GM23248 (cell line): ENCODE measurements at regions not wholly inside any gene's neighbourhood (a gene's known extent, or its start where the extent isn't known, plus 50 kb on each side); places are given as distances from the start of the nearest gene placed in this dataset.

Experiments
- DNase-seq: peaks from one replicate; pipeline ENCODE4 v3.0.0-alpha.2; 2015
- H2AFZ ChIP-seq: fragments of 200-600 bp; sonication (generic); 2 replicates; pipeline ENCODE4 v1.6.1; 2016; ENCODE audit warnings: antibody characterized with exemption
- H3F3A ChIP-seq: fragments of 200-600 bp; sonication (generic); 2 replicates; pipeline ENCODE4 v1.6.1; 2016; ENCODE audit warnings: mild to moderate bottlenecking, antibody characterized with exemption, mixed run types; ENCODE audit not compliant: insufficient read depth
- H3K27ac ChIP-seq: fragments of 200-600 bp; sonication (generic); 2 replicates; pipeline ENCODE4 v1.5.1; 2016; ENCODE audit warnings: mild to moderate bottlenecking
- H3K27me3 ChIP-seq: fragments of 200-600 bp; sonication (generic); replicated peaks from 2 replicates; pipeline ENCODE4 v1.6.1; 2016; ENCODE audit warnings: mild to moderate bottlenecking; ENCODE audit not compliant: insufficient read depth
- H3K36me3 ChIP-seq: fragments of 200-600 bp; sonication (generic); 2 replicates; pipeline ENCODE4 v1.6.1; 2016; ENCODE audit warnings: low read depth, mild to moderate bottlenecking
- H3K4me1 ChIP-seq: fragments of 200-600 bp; sonication (generic); 2 replicates; pipeline ENCODE4 v1.6.1; 2016; ENCODE audit warnings: mild to moderate bottlenecking; ENCODE audit not compliant: insufficient read depth
- H3K4me2 ChIP-seq: fragments of 200-600 bp; sonication (generic); one replicate; pipeline ENCODE4 v1.6.1; 2016; ENCODE audit warnings: mild to moderate bottlenecking; ENCODE audit not compliant: unreplicated experiment
- H3K4me3 ChIP-seq: fragments of 200-600 bp; sonication (generic); 2 replicates; pipeline ENCODE4 v1.5.1; 2016; ENCODE audit warnings: mild to moderate bottlenecking
- H3K79me2 ChIP-seq: fragments of 200-600 bp; sonication (generic); 2 replicates; pipeline ENCODE4 v1.6.1; 2016; ENCODE audit warnings: mild to moderate bottlenecking; ENCODE audit not compliant: insufficient read depth
- H3K9ac ChIP-seq: fragments of 200-600 bp; sonication (generic); 2 replicates; pipeline ENCODE4 v1.6.1; 2016; ENCODE audit warnings: mild to moderate bottlenecking
- H3K9me2 ChIP-seq: fragments of 200-600 bp; sonication (generic); 2 replicates; pipeline ENCODE4 v1.6.1; 2016; ENCODE audit warnings: mixed run types, mild to moderate bottlenecking, moderate library complexity; ENCODE audit not compliant: insufficient read depth
- H3K9me3 ChIP-seq: fragments of 200-600 bp; sonication (generic); one replicate; pipeline ENCODE4 v1.6.1; 2017; ENCODE audit warnings: low read depth
- H4K20me1 ChIP-seq: fragments of 200-600 bp; sonication (generic); 2 replicates; pipeline ENCODE4 v1.6.0; 2016; ENCODE audit not compliant: insufficient read depth
- EZH2 ChIP-seq: fragments of 200-600 bp; sonication (generic); IDR thresholded peaks from 2 replicates; pipeline ENCODE4 v1.6.1; 2018; ENCODE audit warnings: antibody characterized with exemption, mild to moderate bottlenecking; ENCODE audit not compliant: insufficient read depth, poor library complexity, severe bottlenecking
- EZH2phosphoT487 ChIP-seq: fragments of 200-600 bp; sonication (generic); IDR thresholded peaks from 2 replicates; pipeline ENCODE4 v1.6.1; 2018; ENCODE audit warnings: antibody characterized with exemption, moderate library complexity, mild to moderate bottlenecking, low read depth; ENCODE audit not compliant: insufficient read depth
- WGBS, 2 experiments: methylation state at CpG; one replicate each; pipeline ENCODE4 v1.1.6; 2015 to 2017; ENCODE audit warnings: low lambda C conversion rate in 2 of 2, low coverage in 1 of 2; ENCODE audit errors: missing lambda C conversion rate in 2 of 2; 5-methylcytosine and 5-hydroxymethylcytosine counted together
- in situ Hi-C: fragments of 300-500 bp; cut with MboI; formaldehyde crosslinking; loops from 2 replicates; pipeline ENCODE4 v1.15.0; 2020

- Histone ChIP-seq H3K9me2 (no peaks in the 10 kb centered on the region), H3K4me2 (no peak overlapping the region), H3K4me3 (no peak overlapping the region), H2AFZ (no peak overlapping the region), H3K27me3 (no peaks in the 10 kb centered on the region), H3K27ac (no peak overlapping the region), H3K36me3 (no peaks in the 10 kb centered on the region), H3K79me2 (no peaks in the 10 kb centered on the region), H4K20me1 (no peaks in the 10 kb centered on the region), H3K9me3 (no peaks in the 10 kb centered on the region), H3F3A (no peaks in the 10 kb centered on the region), H3K9ac (no peak overlapping the region), H3K4me1 (peaks cover 7% of the 10 kb centered on the region)
- no peak for DNase-seq
- TF ChIP-seq EZH2 (no peak), EZH2phosphoT487 (no peak)
- 79 to 88% methylated on average over 9 to 10 of the region's 10 CpGs for WGBS, 2 experiments
- in situ Hi-C loops, result no loop called here
Observed at GRCh38 chr9:81375187-81376100, 313.9 kb downstream of the TLE1 start.

- Histone ChIP-seq H2AFZ (no peak overlapping the region), H3K79me2 (no peaks in the 10 kb centered on the region), H3K9me2 (no peaks in the 10 kb centered on the region), H3K9ac (no peak overlapping the region), H3K27me3 (no peaks in the 10 kb centered on the region), H3K9me3 (no peaks in the 10 kb centered on the region), H4K20me1 (no peaks in the 10 kb centered on the region), H3K27ac (no peak overlapping the region), H3F3A (no peaks in the 10 kb centered on the region), H3K4me2 (no peak overlapping the region), H3K4me1 (peaks cover 7% of the 10 kb centered on the region), H3K36me3 (no peaks in the 10 kb centered on the region), H3K4me3 (no peak overlapping the region)
- in situ Hi-C loops, result no loop called here
- 71 to 83% methylated on average over 4 of the region's 4 CpGs for WGBS, 2 experiments
- TF ChIP-seq EZH2 (no peak), EZH2phosphoT487 (no peak)
- DNase-seq, result peak; percentile 47
Observed at GRCh38 chr9:81374459-81375186, 314.7 kb downstream of the TLE1 start.

GRCh38 chr9:81373294-81373693, 316.1 kb downstream of the TLE1 start:
- no peak overlapping the region for H2AFZ ChIP-seq
- in situ Hi-C loops, result no loop called here
- TF ChIP-seq EZH2, result no peak
- TF ChIP-seq EZH2phosphoT487, result no peak
- peaks cover 7% of the 10 kb centered on the region for H3K4me1 ChIP-seq
- DNase-seq, result no peak
- no peaks in the 10 kb centered on the region for H3K79me2 ChIP-seq
- H3K9ac ChIP-seq, result no peak overlapping the region
- H3K9me3 ChIP-seq, result no peaks in the 10 kb centered on the region
- H3F3A ChIP-seq, result no peaks in the 10 kb centered on the region
- H3K4me2 ChIP-seq, result no peak overlapping the region
- H3K4me3 ChIP-seq, result no peak overlapping the region
- no peaks in the 10 kb centered on the region for H3K9me2 ChIP-seq
- no peaks in the 10 kb centered on the region for H4K20me1 ChIP-seq
- H3K36me3 ChIP-seq, result no peaks in the 10 kb centered on the region
- H3K27ac ChIP-seq, result no peak overlapping the region
- WGBS, 2 experiments, result 71 to 81% methylated on average over 4 of the region's 4 CpGs
- no peaks in the 10 kb centered on the region for H3K27me3 ChIP-seq

- Histone ChIP-seq H3K79me2 (no peaks in the 10 kb centered on the region), H3K4me3 (no peak overlapping the region), H3K9ac (no peak overlapping the region), H2AFZ (no peak overlapping the region), H3K36me3 (no peaks in the 10 kb centered on the region), H3K4me2 (no peak overlapping the region), H3K27me3 (no peaks in the 10 kb centered on the region), H4K20me1 (no peaks in the 10 kb centered on the region), H3K9me3 (no peaks in the 10 kb centered on the region), H3F3A (no peaks in the 10 kb centered on the region), H3K4me1 (peaks cover 7% of the 10 kb centered on the region), H3K27ac (no peak overlapping the region), H3K9me2 (no peaks in the 10 kb centered on the region)
- DNase-seq, result no peak
- in situ Hi-C loops, result no loop called here
- 60 to 61% methylated on average over 8 of the region's 8 CpGs for WGBS, 2 experiments
- TF ChIP-seq EZH2phosphoT487 (no peak), EZH2 (no peak)
Observed at GRCh38 chr9:81372628-81373191, 316.6 kb downstream of the TLE1 start.
